Jurkat, Clone E6-1 (cell line): ENCODE measurements at regions not wholly inside any gene's neighbourhood (a gene's known extent, or its start where the extent isn't known, plus 50 kb on each side); places are given as distances from the start of the nearest gene placed in this dataset.

Experiments used
- DNase-seq: peaks from one replicate; pipeline ENCODE4 v3.0.0-alpha.2; 2011; ENCODE audit warnings: low read depth, low spot score
- H3K4me3 ChIP-seq: 2 replicates; pipeline ENCODE4 v1.5.1; 2011; ENCODE audit warnings: mild to moderate bottlenecking, low read length, control low read depth, moderate library complexity

- H3K4me3 ChIP-seq: no peak overlapping the region
- no peak for DNase-seq
Observed at GRCh38 chrX:69015156-69015555, 150.1 kb downstream of the PJA1 start.

DNA sequence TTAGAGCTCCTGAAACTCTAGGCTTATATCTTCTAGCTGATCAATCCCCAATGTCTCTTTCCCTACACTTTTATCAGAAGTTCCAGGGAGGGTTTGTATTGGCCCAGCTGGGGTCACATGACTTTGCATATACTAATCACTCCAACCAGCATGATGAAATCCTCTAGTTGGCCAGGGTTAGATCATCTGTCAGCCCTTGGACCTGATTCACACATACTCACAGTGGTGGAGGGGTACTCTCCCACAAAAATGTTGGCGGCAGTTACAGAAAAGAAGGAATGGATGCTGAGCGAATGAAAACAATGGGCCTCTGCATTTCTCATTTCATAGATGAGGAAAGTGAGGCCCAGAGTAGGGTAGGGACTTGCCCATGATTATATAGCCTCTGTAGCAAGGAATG is 151.1 kb downstream of the PJA1 start:
- no peak for DNase-seq
- H3K4me3 ChIP-seq: no peak overlapping the region

DNA sequence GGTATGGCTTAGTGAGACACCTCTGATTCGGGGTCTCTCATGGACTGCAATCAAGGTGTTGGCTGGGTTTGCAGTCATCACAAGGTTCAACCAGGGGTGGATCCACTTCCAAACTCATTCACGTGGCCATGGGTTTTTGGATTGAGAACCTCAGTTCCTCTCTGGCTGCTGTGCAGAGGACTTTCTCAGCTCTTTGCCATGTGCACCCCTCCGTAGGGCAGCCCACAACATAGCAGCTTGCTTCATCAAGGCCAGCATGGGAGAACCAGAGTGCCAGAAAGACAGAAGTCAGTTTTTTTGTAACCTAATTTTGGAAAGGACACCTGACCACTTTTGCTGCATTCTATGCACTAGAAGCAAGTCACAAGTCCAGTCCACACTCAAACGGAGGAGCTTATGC is 154.9 kb downstream of the PJA1 start:
- DNase-seq: no peak

DNA sequence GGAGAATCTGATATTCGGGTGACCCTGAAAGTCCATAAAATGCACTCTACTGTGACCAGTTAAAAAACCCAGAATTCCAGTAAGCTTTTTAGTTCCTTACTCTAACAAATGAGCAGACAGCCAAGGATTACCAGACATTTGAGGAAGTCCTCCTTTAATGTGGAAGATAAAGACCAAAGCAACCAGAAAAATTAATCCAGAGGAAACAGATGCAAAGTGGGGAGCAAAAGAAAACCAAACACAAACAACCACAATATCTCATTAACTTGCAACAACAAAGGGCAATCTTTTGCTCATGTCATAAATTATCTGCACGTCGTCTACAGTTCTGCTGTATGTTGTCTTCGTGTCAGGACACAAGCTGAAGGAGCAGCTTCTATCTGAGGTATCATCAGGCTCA is 164.4 kb downstream of the PJA1 start:
- no peak overlapping the region for H3K4me3 ChIP-seq
- peak; percentile 20 for DNase-seq

More for the DNA sequence above, 154.9 kb downstream of the PJA1 start:
- H3K4me3 ChIP-seq: no peak overlapping the region

DNA sequence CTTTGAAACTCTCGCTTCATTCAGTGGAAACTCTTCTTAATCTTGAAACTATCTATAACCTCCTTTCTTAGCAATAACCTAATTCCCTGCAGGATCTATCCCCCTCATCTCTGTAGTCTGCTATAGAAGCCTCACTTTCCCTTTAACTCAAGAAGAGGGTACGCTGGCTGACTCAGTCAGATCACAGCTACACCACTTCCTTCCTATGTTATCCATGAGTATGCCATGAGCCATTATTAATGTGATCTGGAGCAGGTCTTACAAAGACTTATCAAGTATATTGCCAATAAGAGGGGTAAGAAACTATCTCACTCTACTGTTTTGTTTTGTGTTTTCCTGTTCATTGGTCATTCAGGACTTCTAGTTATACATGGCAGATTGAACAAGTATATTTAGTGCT is 165.3 kb downstream of the PJA1 start:
- no peak overlapping the region for H3K4me3 ChIP-seq
- DNase-seq: no peak

- DNase-seq: no peak
- no peak overlapping the region for H3K4me3 ChIP-seq
Observed at GRCh38 chrX:68999356-68999755, 165.9 kb downstream of the PJA1 start.

DNA sequence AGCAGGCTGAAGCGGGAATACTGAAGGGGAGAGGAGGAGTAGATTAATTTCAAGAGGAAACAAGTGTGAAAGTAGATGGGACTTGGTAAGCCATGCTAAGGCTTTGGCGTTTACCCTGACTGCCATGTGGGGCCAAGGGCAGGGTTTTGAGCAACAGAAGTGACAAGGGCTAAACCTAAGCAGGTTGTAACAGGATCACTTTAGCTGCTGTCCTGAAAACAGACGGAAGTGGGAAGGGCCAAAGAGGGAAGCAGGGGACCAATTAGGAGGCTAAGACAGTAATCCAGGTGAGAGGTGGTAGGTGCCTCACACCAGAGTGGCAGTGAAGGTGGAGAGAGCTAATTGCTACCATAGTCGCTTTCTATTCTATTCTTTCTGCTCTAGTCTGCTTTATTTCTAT is 166.5 kb downstream of the PJA1 start:
- no peak overlapping the region for H3K4me3 ChIP-seq
- no peak for DNase-seq

- DNase-seq: no peak
- H3K4me3 ChIP-seq: no peak overlapping the region
Observed at GRCh38 chrX:68997911-68998310, 167.3 kb downstream of the PJA1 start.

DNA sequence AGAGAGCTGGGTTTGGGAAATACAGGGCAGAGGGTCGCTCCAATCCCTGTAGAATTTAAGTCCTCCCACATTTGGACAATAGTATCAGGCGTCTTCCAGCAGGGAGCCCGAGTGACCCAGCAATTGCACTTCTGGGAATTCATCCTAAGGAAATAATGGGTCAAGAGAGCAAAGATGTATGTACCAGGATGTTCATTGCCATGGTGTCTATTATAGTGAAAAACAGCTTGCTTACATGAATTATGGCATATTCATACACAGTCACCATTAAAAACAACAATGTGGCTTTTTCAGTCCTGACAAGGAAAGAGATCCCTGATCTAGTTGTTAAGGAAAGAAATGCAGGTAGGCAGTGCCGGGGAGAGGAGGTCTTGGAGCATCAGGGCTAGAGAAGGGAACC is 167.7 kb downstream of the PJA1 start:
- H3K4me3 ChIP-seq: no peak overlapping the region
- DNase-seq: no peak

GRCh38 chrX:68995780-68996551 is 167.1 kb downstream of the EFNB1 start:
- DNase-seq: no peak
- H3K4me3 ChIP-seq: no peak overlapping the region

DNA sequence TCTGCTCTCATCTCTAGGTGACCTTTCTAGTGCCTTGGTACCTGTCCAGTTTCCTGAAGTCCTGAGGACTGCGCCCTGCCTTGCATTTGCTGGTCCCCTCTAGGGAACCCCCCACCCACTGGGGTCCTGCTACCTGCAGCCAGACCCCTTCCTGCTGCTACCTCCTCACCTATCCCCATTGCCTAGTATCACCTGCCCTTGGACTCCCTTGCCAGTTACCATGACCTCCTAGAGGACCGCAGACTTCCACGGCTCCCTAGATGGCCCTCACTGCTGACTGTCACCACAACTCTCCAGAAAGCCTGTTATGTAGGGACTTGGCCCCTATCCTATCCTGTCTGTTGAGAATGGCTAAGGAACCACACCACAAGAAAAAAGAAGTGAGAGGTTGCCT is 166.6 kb downstream of the EFNB1 start:
- no peak overlapping the region for H3K4me3 ChIP-seq
- no peak for DNase-seq

- H3K4me3 ChIP-seq: no peak overlapping the region
- no peak for DNase-seq
Observed at GRCh38 chrX:68994891-68995255, 166.1 kb downstream of the EFNB1 start.

- no peak overlapping the region for H3K4me3 ChIP-seq
- DNase-seq: no peak
Observed at GRCh38 chrX:68994135-68994890, 165.5 kb downstream of the EFNB1 start.

- DNase-seq: no peak
Observed at GRCh38 chrX:68992821-68993397, 164.1 kb downstream of the EFNB1 start.

GRCh38 chrX:68991691-68992345 is 163.0 kb downstream of the EFNB1 start:
- H3K4me3 ChIP-seq: no peak overlapping the region
- no peak for DNase-seq

More at GRCh38 chrX:68992821-68993397, 164.1 kb downstream of the EFNB1 start:
- no peak overlapping the region for H3K4me3 ChIP-seq

DNA sequence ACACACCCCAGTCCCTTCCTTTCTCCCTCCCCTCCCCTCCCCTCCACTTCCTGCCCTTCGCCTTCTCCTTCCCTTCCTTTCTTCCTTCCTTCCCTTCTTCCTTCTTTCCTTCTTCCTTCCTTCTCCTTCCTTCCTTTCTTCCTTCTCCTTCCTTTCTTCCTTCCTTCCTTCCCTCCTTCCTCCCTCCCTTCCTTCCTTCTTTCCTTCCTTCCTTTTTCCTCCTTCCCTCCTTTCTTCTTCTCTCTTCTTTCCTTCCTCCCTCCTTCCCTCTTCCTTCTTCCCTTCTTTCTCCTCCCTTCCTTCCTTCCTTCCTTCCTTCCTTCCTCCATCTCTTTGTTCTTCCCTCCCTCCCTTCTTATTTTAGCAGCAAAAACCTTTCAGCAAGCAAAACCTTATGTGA is 162.1 kb downstream of the EFNB1 start:
- no peak for DNase-seq
- no peak overlapping the region for H3K4me3 ChIP-seq

DNA sequence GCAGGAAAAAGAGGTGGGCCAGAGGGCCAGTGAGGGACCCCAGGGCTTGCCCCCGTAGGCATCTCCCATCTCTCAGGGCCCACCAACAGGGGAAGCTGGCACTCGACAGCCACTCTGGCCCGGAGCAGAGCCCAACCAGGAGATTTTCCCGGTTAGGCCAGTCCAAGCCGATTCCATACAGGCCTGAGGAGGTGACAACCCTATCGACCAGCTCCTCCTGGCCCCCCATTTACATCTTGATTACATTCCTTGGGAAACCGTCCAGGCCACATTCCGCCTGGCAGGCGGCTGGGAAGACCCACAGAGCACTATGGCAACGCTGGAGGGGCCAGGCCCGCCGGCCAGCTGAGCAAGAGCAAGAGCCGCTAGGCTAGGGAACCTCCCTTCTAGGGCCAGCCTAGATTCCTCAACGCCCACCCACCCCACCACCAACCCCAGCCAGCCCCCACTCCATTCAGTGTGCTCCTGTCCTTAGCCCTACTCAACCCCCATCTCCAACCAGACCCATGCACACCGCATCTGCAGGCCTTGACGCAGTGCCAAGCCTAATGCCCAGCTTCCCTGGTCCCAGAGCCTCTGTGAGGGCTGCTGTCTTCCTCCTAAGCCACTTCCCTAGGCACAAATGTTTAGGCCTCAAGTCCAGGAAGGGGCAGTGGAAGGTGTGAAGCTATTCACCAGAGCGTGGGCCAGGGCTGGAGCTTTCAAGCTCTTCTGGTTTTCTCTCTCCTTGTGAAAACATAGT is 161.2 kb downstream of the EFNB1 start:
- H3K4me3 ChIP-seq: no peak overlapping the region
- no peak for DNase-seq

- H3K4me3 ChIP-seq: no peak overlapping the region
- DNase-seq: no peak
Observed at GRCh38 chrX:68989456-68989855, 160.6 kb downstream of the EFNB1 start.

- H3K4me3 ChIP-seq: no peak overlapping the region
Observed at GRCh38 chrX:68988865-68989264, 160.0 kb downstream of the EFNB1 start.

More at GRCh38 chrX:68988865-68989264, 160.0 kb downstream of the EFNB1 start:
- DNase-seq: no peak
